ENCODE measurements at regions not wholly inside any gene's neighbourhood (a gene's known extent, or its start where the extent isn't known, plus 50 kb on each side); places are given as distances from the start of the nearest gene placed in this dataset.

- TF ChIP-seq SUZ12 (IDR thresholded peaks at IDR 0.05), result no peak
- TF ChIP-seq ZNF384 (IDR thresholded peaks at IDR 0.05), result no peak
- TF ChIP-seq FOXA1 (IDR thresholded peaks at IDR 0.05), result no peak
Measured at GRCh38 chr1:191125950-191126349, 648.3 kb upstream of the BRINP3 start.
